ENCODE measurements at regions not wholly inside any gene's neighbourhood (a gene's known extent, or its start where the extent isn't known, plus 50 kb on each side); places are given as distances from the start of the nearest gene placed in this dataset.

GRCh38 chr12:77685901-77686300, 144.8 kb upstream of the NAV3 start:
- TF ChIP-seq, protein P1, sequence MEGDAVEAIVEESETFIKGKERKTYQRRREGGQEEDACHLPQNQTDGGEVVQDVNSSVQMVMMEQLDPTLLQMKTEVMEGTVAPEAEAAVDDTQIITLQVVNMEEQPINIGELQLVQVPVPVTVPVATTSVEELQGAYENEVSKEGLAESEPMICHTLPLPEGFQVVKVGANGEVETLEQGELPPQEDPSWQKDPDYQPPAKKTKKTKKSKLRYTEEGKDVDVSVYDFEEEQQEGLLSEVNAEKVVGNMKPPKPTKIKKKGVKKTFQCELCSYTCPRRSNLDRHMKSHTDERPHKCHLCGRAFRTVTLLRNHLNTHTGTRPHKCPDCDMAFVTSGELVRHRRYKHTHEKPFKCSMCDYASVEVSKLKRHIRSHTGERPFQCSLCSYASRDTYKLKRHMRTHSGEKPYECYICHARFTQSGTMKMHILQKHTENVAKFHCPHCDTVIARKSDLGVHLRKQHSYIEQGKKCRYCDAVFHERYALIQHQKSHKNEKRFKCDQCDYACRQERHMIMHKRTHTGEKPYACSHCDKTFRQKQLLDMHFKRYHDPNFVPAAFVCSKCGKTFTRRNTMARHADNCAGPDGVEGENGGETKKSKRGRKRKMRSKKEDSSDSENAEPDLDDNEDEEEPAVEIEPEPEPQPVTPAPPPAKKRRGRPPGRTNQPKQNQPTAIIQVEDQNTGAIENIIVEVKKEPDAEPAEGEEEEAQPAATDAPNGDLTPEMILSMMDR (IDR thresholded peaks at IDR 0.05): no peak
- TF ChIP-seq POLR2A (IDR thresholded peaks at IDR 0.05): no peak
